Germinal center (tissue), 1 donor: ENCODE measurements at regions not wholly inside any gene's neighbourhood (a gene's known extent, or its start where the extent isn't known, plus 50 kb on each side); places are given as distances from the start of the nearest gene placed in this dataset.
"Not testable (repeated sequence)": the region's sequence is repeated elsewhere in the genome, so short reads cannot be mapped to it uniquely, and the experiment has no call there.

ENCODE experiments used
- DNase-seq: peaks from one replicate; pipeline ENCODE4 v3.0.0; 2012; ENCODE audit warnings: mixed read lengths, low spot score

DNA sequence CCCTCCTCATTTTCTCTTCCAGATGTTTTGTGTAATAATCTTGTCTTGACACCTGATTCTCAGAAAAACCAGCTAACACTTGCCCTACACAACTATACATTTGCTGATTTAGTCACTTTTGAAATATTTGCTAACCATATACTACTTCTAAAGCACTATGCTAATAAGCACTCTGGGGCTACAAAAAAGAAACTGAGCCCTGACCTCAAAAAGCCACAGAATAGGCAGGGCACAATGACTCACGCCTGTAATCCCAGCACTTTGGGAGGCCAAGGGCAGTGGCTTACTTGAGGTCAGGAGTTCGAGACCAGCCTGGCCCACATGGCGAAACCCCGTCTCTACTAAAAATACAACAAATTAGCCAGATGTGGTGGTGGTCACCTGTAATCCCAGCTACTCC, 266.0 kb downstream of the RAD51AP2 start:
- no peak for DNase-seq

DNA sequence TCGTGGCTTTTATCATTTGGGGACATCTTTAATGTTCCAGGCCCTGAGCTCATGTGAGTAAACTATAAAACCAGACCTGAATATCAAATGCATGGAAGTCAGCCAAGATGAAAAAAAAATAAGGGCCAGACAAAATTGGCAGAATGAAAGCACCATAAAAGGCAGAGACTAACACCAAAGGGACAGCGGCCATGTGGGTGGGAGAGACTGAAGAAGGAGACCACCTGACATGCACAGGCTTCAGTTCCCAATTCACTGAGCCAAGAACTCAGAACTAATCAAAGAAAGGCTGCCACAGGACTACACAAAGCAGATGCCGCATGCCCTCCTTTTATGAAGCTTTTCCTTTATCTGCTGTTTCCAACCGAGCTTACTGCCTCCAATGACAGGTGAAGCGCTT, 267.1 kb downstream of the RAD51AP2 start:
- DNase-seq: no peak

DNA sequence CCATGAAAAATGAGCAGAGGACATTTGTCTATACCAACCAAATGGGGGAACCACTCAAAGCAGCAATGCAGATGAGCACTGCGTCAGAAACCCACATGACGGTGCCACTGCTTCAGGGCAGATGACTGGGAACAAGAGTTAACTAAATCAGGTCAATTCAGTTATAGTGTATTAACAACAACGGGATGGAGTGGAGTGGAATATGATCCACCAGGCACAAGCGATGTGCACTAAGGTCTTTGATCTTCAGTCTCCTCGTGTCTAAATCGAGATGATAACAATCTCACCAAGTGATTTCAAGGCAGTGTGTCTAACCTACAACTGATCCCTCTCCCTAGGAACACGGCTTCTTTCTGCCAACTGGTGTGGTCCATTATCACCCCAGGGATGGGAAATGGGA, 269.0 kb downstream of the RAD51AP2 start:
- DNase-seq: no peak

DNA sequence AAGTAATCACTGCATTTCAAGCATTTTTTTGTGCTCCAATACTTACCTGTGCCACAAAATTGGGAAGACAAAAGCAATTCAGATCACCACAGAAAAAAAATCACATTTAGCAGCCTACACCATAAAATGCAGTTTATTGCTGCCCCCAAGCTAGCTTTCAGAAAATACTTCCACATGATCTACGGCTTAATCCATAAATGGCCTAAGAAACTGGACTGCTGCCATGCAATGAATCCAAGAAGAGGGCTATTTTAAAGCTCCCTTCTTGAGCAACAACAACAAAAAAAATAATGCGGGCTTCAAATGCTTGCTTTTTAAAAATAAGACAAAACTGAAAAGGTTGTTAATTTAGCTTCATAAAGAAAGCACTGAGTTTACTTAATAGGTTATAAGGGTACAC, 272.3 kb downstream of the RAD51AP2 start:
- DNase-seq: no peak

DNA sequence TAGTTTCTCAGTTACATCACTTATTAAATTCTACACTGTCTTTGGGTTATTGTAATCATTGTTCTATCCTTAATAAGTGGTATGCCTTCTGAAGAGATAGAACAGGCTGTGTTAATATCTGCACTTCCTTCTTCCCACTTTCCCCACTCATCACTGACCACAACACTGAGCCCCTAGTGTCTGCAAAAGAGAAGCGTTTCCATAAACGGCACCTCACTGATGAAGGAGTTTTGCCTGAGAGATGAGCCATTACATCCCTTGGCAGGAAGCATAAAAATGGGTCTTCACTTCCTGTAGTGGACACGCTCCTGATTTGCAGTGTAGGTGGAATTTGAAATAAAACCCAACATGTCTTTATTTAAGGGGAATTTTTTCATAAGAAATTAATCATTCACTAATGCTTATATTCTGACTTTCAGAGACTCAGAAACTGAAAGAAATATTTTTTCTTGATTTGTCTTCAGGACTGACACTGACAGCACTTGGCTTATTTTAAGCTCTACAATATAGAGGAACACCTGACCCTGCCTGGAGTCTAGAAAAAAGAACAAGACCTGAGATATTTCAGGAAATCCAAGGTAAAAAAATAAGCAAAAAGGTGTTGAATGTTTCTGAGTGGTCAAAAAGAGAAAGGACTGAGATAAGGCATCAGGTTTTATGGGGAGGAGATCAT, 275.3 kb downstream of the RAD51AP2 start:
- DNase-seq: no peak

DNA sequence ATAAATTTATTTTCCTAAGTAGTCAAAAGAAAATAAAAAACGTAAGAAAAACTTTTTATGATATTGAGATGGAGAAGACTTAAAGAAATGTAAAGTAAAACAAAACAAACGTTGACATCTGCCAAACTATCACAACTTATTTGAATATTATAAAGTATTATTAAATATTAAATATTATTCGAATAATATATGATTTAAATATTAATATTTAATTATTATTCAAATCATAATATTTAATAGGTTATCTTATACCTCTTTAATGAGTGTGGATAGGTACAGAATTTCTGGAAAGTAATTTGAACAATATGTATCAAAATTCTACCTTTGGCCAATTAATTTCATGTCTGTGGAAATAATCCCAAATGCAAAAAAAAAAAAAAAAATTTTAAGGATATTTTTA, 278.7 kb downstream of the RAD51AP2 start:
- DNase-seq: no peak

DNA sequence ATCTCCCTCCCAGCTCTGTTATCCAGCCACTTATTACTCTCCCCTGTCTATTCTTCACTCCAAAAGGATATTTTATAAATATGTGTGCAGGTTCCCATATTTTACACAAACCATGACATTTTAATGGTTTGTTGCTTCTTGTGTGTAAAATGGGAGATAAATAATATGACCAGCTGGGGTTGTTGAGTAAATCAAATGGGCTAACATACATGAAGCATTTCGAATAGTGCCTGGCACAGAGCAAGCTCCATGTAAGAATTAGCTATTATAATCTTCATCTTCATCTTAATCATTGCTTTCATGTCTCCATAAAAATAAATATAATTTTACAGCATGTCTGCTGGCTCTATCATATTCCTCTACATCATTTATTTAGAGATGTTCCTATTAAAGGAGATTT, 283.1 kb downstream of the RAD51AP2 start:
- DNase-seq: no peak

DNA sequence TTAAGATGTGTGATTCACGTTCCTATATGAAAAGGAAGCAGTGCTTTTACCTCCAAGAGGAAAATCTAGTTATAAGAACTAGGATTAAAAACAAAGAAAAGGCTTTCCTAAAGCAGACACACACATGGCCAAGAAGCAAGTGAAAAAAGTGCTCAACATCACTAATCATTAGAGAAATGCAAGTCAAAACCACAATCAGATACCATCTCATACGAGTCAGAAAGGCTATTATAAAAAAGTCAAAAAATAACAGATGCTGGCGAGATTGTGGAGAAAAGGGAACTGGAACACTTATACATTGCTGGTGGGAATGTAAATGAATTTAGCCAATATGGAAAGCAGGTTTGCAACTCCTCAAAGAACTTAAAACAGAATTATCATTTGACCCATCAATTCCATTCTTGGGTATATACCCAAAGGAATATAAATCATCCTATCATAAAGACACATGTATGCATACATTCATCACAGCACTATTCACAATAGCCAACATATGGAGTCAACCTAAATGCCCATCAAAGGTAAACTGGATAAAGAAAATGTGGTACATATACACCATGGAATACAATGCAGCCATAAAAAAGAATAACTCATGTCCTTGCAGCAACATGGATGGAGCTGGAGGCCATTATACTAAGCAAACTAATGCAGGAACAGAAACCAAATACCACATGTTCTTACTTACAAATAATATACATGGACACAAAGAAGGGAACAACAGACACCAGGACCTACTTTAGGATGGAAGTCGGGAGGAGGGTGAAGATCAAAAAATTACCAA, 285.3 kb downstream of the RAD51AP2 start:
- DNase-seq: no peak

DNA sequence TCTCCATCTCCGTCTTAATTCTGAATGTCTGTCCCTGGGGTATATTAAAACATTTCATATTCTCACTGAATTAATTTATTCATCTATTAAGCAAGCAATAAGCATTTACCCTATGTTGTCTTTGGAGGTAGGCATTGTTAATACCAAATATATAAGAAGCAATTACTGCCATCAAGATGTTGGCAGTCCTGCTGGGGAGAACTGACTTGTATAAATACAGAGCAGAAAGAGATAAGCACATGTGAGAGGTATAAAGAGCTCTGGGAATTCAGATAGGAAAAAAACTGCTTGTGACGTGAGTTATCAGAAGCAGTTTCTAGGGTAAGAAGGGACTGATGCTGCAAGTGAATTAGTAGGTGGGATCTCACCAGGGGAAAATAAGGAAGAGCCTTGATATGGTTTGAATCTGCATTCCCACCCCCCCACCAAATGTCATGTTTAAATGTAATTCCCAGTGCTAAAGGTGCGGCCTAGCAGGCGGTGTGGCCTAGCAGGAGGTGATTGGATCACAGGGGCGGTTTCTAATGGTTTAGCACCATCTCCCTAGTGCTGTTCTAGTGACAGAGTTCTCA, 286.8 kb downstream of the RAD51AP2 start:
- no peak for DNase-seq

DNA sequence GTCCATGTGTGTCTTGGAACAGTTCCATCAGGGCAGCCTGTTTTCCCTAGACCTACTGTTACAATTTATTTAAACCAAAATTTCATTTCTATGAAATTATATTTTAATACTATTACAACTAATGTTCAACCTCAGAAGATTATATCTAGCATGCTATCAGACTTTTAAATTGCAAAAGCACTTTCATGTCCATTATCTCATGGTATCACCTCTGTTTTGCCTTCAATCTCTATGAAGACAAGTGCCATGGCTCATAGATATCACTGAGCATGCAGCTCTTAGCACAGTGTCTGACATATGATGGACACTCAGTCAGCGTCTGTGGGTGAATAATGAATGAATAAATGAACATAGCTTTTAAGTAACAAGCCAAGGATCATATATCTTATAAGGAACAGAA, 288.8 kb downstream of the RAD51AP2 start:
- DNase-seq: no peak

DNA sequence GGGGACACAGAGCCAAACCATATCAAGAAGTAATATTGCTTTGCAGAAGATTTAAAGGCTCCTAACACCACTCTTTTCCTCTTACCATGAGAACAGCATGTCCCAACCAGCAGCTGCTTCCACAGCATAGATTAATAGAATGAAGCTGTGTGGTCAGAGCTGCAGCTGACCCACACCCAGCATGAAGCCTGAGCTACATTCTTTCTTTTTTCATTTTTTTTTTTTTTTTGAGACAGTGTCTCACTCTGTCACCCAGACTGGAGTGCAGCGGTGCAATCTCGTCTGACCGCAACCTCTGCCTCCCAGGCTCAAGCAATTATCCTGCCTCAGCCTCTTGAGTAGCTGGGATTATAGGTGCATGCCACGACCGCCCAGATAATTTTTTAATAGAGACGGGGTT, 289.8 kb downstream of the RAD51AP2 start:
- no peak for DNase-seq

DNA sequence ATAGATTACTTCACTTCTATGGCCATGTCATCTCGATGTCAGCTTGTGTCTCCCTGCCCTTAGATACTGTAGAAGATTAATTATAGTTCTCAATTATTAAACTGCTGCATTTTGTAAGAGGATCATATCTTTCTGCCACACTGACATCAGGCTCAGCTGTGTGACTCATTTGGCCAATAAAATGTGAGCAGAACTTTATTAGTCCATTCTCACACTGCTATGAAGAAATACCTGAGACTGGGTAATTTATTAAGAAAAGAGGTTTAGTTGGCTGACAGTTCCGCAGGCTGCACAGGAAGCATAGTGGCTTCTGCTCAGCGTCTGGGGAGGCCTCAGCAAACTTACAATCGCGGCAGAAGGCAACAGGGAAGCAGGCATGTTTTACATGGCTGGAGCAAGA, 290.4 kb downstream of the RAD51AP2 start:
- DNase-seq: no peak

DNA sequence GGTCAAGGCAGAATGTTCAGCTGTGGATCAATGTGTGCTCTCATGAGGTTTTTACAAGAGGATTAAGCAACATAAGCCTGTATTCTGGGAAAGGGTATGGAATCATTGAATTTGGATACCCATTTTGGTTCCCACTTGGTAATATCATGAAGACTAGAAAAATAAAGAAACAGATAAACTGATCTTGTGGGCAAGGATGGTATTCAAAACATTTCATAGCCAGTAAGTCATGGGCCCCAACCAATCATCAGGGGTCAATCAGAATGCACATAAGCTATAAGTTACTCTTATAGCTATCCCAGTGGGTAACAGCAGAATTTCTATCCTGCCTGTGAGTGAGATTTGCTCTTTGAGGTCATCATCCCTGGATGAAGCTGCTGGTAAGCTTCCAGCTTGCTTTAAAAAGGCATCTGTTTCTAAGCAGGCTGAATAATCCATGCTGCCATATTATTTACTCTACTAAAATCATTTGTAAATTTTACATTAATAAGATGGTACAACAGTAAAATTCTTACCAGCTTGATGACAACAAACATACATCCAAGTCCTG, 291.2 kb downstream of the RAD51AP2 start:
- DNase-seq: no peak

DNA sequence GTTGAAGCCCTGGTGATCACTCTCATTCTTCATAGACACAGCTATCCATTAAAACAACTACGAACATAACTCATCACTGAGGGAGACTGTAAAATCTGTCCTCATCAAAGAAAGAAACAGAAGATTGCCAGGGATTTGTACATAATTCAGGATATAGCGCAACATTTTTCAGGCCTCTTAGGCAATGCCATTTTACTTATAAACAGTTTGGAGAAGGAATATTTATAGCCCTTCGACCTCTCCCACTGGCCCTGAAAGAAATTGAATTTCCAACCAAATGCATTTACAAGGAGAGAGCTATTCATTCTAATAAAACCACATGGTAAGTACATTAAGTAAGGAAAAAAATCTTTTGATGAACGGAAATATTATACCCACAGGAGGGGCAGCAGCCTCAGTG, 295.0 kb downstream of the RAD51AP2 start:
- no peak for DNase-seq

DNA sequence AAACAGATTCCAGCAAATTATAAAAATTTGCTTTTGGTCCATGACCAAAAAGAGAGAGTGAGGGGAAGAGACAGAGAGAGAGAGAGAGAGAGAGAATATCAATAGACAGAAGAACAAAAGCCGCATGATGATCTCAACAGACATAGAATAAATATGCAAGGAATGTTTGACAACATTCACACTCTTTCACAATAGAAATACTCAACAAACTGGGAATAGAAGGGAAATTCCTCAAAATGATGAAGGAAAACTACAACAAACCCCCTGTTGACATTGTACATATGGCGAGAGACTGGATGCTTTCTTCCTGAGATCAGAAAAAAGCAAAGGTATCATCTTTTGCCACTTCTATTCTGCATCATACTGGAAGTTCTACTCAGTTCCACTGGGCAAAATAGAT, 309.7 kb downstream of the RAD51AP2 start:
- no peak for DNase-seq

DNA sequence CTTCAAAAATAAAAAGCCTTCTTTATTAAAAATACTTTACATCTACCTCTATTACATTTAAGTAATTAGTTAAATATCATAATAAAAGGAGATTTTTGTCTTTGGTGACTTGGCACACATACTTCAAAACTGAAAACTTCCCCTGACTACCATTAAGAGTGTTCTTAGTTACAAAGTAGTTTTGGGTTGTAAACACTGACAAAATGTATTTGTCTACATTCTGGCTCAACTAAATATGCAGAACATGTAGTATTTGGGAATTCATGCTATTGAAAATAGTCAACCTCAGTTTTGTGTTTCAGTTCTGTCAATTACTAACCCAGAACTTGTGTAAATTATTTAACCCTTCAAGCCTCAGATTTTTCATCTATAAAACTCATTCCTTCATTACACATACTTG, 311.5 kb downstream of the RAD51AP2 start:
- no peak for DNase-seq

DNA sequence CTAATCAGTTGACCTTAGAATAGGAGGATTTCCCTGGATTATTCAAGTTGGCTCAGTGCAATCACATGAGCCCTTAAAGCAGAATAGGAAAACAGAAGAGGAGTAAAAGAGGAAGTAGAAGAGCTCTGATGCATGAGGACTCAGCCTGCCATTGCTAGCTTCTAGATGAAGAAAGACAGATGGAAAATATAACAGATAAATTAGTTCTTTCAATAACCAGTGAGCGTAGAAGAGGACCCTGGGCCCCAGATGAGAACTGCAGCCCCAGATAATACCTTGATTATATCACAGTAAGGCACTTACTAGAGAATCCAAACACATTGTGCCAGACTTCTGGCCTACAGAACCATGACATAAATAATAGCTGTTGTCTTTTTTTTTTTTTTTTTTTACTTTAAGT, 314.0 kb downstream of the RAD51AP2 start:
- DNase-seq: not testable (repeated sequence)

DNA sequence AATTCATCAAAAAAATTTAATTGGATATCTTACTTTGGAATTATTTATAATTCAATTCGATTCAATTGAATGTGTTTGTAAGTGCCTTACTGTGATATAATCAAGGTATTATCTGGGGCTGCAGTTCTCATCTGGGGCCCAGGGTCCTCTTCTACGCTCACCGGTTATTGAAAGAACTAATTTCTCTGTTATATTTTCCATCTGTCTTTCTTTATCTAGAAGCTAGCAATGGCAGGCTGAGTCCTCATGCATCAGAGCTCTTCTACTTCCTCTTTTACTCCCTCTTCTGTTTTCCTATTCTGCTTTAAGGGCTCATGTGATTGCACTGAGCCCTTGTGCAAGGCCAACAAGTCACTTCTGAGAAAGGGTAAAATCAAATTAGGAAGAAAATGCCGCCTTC, 315.6 kb downstream of the RAD51AP2 start:
- peak; percentile 14 for DNase-seq

DNA sequence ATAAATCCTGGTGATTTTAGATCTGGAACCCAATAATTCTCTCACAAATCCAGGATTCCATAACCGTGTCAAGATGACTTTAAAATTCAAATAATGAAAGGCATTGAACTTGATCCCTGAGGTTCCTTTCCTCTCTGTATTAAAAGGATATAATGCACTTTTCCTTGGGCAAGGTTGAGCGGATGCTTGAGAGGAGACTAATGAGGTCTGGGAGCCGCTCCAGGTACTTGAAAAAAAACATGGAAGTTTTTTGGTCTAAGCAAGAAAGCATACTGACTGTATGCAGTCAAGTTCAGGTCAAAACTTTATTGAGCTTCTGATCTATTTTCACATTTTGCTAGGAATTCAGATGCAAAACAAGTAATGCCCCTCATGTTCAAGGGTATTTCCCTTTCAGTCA, 318.5 kb downstream of the RAD51AP2 start:
- no peak for DNase-seq

DNA sequence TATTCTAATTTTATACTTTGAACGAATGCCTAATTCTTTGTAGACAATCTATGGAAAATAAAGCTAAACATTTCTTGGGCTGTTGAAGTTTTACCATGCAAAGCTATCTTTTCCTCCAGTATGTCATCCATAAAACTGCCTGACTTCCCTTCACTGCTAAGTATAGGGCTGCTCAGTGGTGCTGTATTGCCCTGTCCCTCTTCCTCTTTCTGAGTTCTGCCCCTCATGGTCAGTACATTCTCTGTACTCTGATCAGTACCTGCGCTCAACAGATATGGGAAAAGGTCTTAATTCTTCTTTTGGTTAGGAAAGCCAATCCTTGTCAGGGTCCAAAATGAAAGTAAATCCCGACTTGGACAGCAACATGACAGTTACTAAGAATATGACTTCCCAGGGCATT, 321.9 kb downstream of the RAD51AP2 start:
- DNase-seq: no peak

DNA sequence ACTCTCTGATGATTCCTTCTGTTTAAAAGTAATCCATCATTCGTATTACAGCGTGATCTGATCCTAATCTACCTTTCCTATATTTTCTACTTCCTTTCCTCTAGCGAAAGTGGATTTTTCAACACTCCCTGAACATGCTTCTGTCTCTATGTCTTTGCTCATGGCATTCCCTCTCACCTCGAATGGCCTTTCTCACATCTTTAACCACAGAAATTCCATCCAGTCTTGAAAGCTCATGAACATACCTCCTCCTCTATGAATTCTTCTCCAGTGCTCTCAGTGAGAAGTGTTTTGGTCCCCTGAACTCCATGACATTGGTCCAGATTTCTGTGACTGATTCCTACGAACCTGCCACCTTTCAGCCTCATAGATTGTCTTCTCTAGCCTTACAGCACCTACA, 323.2 kb downstream of the RAD51AP2 start:
- DNase-seq: no peak

DNA sequence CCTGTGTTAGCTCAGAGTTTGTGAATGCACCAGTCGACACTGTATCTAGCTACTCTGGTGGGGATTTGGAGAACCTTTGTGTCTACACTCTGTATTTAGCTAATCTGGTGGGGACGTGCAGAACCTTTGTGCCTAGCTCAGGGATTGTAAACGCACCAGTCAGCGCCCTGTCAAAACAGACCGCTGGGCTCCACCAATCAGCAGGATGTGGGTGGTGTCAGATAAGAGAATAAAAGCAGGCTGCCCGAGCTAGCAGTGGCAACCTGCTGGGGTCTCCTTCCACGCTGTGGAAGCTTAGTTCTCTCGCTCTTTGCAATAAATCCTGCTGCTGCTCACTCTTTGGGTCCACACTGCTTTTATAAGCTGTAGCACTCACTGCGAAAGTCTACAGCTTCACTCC, 324.2 kb downstream of the RAD51AP2 start:
- no peak for DNase-seq

DNA sequence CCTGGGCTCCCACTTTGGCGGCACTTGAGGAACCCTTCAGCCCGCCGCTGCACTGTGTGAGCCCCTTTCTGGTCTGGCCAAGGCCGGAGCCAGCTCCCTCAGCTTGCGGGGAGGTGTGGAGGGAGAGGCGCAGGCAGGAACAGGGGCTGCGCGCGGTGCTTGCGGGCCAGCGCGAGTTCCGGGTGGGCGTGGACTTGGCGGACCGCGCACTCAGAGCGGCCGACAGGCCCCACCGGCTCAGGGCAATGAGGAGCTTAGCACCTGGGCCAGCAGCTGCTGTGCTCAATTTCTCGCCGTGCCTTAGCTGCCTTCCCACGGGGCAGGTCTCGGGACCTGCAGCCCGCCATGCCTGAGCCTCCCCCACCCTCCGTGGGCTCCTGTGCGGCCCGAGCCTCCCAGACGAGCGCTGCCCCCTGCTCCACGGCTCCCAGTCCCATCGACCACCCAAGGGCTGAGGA, 324.8 kb downstream of the RAD51AP2 start:
- DNase-seq: not testable (repeated sequence)
